CD4-positive, alpha-beta T cell treated with Interleukin-6 for 4 hours (primary cell): ENCODE measurements at regions not wholly inside any gene's neighbourhood (a gene's known extent, or its start where the extent isn't known, plus 50 kb on each side); places are given as distances from the start of the nearest gene placed in this dataset.

ENCODE experiments used
- DNase-seq: peaks from one replicate; pipeline ENCODE4 v3.0.0-alpha.2; 2020; ENCODE audit warnings: mixed read lengths

- DNase-seq, result no peak
Measured at GRCh38 chr1:219521325-219521724, 91.6 kb downstream of the ZC3H11B start.

GRCh38 chr1:219520241-219520640 lies 92.7 kb downstream of the ZC3H11B start:
- DNase-seq, result no peak

DNA sequence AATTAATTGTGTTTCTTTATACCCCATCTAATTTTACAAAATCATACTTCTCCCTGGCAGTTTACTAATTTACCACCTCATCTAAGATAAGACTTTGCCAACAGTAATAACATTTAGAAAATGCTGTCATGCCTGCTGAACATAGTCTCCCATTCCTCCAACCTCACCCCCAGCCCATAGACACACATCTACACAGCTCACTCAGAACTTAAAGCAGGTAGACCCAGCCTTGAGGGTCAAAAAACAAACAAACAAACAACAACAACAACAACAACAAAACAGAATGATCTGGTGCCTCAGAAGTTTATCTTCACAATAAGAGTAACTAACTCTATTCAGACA lies 94.0 kb downstream of the ZC3H11B start:
- no peak for DNase-seq

DNA sequence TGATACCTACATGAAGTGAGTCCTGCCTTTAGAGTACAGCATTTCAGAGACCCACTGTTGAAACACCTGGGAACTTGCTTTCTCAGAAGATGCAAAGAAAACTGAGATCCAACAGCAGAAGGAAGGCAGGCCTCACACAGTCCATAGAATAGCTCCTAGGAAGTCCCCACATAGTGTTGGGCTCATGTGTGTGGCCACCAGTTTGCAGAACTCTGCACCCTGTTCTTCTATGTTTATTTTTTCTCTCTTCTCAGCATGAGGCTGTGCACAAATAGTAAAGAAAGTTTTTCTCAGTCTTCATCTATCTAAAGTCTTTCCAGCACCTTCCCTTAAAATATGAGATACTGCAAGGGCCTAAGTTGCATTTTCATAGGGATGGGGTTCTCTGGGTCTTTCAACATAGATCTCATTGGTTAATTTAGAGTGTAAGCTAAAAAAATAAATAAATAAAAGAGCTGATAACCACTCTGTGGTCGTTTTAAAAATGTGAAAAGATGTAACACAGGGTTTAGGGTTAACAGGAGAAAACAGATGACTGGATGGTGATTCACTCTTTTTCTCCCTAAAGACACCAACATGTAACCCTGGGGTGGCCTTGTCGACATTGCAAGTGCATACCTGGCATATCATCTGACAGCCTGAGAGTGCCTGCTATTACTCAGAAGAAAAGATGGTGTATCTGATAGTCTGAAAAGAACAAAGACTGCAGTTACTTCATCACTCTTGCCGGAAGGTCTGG lies 94.6 kb downstream of the ZC3H11B start:
- no peak for DNase-seq

DNA sequence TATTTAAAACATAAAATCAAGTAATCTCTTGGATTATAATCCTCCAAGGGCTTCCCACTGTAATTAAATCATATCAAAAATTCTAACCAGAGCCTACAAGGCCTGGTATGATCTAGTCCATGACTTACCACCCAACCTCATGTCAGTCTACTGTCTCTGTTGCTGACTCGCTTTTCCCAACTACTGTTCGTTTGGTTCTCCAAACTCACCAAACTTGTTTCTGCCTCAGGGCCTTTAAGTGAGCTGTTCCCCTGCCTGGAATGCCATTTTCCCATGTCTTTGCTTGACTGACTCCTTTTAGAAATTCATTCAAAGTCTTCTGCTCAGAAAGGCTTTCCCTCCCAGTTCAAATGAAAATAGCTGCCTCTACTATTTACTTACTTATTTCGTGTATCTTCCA lies 95.9 kb downstream of the ZC3H11B start:
- no peak for DNase-seq

GRCh38 chr1:219514728-219515127 lies 98.2 kb downstream of the ZC3H11B start:
- no peak for DNase-seq

DNA sequence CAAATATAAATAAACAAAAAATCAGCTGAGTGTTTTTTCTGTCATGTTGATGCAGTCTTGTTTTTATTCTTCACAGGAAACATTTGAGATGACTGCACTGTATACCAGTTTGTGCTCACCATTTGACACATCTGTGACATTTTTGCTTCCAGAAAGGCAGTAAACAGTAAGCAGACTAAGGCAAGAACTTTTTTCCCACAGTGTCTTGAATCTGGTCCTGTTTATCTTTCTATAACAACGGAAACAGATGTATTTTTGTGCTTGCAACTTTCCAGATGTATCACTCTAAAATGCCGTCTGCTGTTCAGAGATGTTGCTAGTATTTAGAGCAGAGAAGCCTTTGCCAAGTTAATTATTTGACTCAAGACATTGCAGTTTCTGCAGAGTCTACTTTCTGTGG lies 105.5 kb downstream of the ZC3H11B start:
- DNase-seq, result no peak

DNA sequence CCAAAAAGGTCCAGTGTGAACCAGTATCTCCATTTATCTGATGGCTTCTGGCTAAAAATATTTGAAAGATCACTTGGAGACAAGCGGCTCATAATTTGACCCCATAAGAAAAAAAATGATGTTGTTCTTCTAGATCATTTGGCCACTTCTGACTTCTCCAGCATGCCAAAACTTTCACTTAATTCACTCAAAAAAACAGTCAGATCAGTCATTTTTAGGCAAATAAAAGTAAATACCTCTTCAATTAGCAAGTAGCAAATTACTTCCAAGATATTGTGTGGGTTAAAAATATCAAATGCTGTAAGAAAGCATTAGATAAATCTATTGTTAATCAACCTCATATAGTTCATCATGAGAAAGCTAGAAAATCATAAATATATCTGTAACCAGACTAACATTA lies 106.0 kb downstream of the ZC3H11B start:
- no peak for DNase-seq

GRCh38 chr1:219506473-219506899 lies 106.4 kb downstream of the ZC3H11B start:
- DNase-seq, result no peak

DNA sequence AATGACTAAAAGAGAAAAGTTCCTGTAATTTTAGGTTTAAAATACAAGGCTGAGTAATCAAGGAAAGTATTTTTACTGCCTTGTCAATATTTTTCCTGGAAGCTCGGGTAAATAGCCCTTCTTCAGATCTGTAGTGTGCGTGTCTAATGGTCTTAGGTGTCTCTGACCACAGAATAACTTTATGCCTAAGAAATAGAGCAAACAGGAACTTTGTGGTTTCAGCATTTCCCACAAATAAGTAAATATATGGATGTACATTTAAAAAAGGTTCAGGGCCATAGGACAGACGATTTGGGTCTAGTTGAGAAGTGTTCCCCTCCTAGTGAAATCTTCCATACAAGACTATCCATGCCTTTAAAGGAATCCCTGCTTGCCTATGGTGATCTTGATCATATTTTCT lies 107.0 kb downstream of the ZC3H11B start:
- no peak for DNase-seq

DNA sequence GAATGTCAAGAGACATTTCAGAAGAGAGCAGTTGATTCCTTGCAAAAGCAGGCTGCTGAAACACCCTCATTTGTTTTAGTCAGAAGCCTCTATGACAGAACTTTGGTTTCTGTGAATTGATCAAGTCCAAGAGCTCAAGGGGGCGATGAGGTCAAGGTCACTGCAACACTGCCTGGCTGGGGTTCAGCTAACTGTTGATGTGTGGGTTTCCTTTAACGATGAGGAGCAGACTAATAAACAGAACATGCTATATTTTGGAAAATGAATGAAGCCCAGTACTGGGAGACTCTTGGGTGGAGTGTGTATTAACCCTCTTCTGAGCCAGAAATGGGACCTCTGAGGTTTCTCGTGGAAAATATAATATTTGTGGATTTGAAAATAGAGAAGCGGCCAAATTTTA lies 109.3 kb downstream of the ZC3H11B start:
- no peak for DNase-seq

DNA sequence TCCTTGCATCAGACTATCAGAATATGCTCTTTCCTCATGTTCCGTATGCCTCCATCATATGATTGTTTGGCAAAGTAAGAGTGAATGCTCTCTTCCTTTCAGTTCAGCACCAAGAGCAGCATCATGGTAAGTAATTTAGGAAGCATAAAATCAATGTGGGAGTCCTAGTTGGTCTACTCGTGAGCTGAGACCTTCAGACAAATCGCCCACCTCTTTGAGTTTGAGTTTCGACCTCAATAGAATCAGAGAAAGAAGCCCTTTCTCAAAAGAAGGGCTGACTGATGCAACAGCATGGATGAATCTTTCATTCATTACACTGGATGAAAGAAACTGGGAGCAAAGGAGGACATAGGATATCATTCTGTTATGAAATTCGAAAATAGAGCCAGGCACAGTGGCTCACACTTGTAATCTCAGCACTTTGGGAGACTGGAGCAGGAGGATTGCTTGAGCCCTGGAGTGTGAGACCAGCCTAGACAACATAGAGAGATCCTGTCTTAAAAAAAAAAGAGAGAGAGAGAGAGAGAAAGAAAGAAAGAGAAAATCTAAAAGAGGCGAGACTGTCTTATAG lies 112.5 kb downstream of the ZC3H11B start:
- no peak for DNase-seq

DNA sequence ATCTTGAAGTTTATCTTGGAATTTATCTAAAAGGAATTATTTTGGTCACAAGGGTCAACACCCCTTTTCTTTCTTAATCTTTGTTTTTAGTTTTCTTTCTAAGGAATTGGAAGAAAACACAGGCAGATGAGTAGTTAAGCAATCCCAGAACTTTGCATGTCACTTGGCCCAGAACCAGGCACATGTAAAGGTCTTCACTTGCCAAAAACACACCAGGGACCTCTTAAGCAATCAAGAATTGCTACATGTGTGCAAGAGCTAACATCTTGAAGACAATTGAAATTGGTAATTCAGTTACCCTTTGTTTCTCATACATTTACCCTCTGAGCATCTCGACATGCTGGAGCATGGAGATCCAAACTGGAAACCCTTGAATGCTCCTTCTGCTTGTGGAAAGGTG lies 114.2 kb downstream of the ZC3H11B start:
- no peak for DNase-seq

GRCh38 chr1:219495737-219496408 lies 117.0 kb downstream of the ZC3H11B start:
- DNase-seq, result no peak

DNA sequence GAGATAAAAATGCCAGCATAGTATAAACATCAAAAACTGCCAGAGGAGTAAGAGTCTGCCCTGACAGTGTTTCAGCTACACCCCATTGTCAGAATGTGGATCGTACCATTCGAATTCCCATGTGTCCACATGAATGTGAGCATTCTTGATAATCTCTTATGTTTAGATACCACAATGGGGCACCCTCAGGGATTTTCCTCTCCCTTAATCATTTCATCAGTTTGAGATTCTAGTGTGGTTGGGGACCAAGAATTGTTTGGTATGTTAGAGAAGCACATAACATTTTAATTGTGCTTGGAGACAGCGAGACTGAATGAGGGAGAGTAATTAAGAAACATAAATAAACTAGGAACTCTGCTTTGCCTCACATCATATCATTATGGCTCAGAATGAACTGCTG lies 120.2 kb downstream of the ZC3H11B start:
- no peak for DNase-seq

DNA sequence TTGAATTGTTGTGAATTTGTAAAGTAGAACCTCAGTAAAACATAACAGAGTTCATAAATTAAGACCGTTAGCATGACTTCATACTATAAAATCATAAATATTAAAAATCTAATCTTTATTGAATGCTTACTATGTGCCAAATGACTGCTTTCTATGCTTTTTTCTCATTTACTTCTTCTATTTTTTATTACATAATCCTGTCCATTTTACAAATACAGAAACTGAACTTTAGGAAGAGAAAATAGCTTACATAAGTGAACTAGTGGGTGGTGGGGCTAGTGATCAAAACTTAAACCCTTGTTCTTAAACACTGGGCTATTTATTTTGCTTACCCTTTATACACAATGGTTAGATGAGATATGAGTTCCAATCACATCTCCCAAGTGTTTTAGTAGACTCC lies 122.3 kb downstream of the ZC3H11B start:
- DNase-seq, result no peak

DNA sequence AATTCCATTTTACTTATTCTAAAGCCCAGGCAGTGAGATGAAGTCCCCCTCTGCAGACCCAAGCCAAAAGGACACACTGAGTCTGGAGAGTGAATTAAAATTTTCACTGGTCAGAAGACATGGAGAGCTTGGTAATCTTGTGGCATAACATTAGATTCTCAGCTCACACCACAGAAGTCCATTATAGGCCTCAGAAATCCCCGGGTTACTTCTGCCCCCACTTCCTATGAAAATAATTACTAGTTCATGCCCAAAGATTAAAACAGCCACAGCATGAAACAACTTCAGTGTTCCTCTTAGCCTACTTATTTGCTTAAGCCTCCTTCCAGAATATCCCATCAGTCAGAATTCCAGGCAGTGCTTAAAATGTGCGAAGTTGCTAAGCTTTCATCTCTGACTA lies 123.3 kb downstream of the ZC3H11B start:
- no peak for DNase-seq

DNA sequence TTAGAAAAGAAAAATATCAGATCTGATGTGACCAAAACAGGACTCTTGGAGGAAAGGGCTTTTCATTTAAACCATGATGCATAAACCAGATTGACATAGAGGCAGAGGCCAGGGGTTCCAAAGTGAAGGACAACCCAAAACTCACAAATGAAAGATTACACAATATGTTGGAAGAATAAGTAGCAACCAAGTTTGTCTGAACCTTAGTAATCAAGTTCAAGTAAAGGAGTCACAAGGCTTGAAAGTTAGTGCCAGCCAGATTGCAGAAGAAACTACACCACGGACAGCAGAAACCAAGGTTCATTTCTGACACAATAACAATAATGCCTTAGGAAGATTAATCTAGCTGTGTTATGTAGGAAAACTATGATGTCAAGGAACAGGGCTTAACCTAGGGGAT lies 124.6 kb downstream of the ZC3H11B start:
- DNase-seq, result no peak

GRCh38 chr1:219483530-219483929 lies 129.4 kb downstream of the ZC3H11B start:
- DNase-seq, result no peak

DNA sequence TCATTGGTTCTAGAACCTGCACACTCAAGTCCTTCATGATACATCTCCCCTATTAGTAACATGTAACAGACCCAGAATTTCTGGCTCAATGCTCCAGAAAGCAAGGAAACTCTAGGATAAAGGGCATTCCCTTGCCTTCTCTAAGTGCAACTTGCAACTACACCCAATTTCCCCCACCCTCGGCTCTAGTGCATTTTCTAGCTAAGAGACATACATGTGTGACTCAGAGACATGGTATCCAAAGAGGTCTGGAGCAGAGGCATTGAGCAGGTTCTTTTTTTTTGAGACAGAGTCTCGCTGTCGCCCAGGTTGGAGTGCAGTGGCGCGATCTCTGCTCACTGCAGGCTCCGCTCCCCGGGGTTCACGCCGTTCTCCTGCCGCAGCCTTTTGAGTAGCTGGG lies 132.9 kb downstream of the ZC3H11B start:
- DNase-seq, result no peak

DNA sequence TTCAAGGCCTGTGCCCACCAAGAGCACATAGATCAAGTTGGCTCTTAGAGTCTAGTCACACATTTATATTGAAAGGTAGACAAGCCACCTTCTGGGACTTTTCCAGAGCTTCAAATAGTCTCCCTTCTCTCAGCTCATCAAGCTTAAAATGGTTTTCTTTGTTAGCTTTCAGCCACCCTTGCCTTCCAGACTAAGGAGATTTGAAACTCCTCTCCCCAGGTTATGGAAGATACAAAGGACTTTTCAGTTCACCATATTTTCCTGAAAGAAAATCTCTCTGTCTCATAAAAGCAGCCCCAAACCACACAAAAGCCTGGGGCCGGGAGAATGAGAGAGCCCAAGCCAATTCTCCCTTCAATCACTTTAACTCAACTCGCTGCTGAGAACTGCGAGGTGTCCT lies 134.1 kb downstream of the ZC3H11B start:
- DNase-seq, result no peak

- DNase-seq, result no peak
Measured at GRCh38 chr1:219477861-219478260, 135.0 kb downstream of the ZC3H11B start.

- DNase-seq, result no peak
Measured at GRCh38 chr1:219476716-219477115, 136.2 kb downstream of the ZC3H11B start.

DNA sequence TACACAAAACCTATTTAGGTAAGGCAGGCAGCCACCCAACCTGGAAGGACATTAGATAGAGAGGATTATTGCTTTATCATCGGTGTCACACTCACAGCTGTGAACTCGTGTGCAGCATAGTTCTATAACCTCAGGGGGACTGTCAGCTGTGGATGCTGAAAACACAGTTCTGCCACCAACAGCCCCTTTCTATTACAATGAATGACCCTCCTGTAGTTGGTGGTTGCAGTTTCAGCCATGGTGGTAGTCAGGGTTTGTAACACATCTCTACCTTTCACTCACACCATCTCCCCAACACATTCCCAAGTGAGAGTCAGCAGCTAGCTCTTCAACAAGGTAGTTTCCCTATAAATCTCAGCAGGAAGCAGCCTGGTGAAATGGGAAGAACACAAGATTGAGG lies 136.8 kb downstream of the ZC3H11B start:
- DNase-seq, result no peak

GRCh38 chr1:219472596-219472995 lies 140.3 kb downstream of the ZC3H11B start:
- DNase-seq, result no peak
